ENCODE measurements at regions not wholly inside any gene's neighbourhood (a gene's known extent, or its start where the extent isn't known, plus 50 kb on each side); places are given as distances from the start of the nearest gene placed in this dataset.
"Not testable (repeated sequence)": the region's sequence is repeated elsewhere in the genome, so short reads cannot be mapped to it uniquely, and the experiment has no call there.

- DNase-seq (ENCODE audit: low read depth, low spot score): no peak
- no peaks in the 10 kb centered on the region for H3K36me3 ChIP-seq (ENCODE audit: insufficient read depth, insufficient read length, low read length)
- H3K9me3 ChIP-seq (ENCODE audit: insufficient read depth, low read length): no peaks in the 10 kb centered on the region
- no peak for TF ChIP-seq SUZ12 (IDR thresholded peaks at IDR 0.05; ENCODE audit: extremely low read depth, insufficient read depth, insufficient read length)
- no peak for TF ChIP-seq ZNF274 (IDR thresholded peaks at IDR 0.05; ENCODE audit: low read depth, low read length)
- no peak for TF ChIP-seq YY1 (IDR thresholded peaks at IDR 0.05; ENCODE audit: insufficient read depth, insufficient read length)
- no peak overlapping the region for H3K9ac ChIP-seq (ENCODE audit: insufficient read length, low read depth)
- no peaks in the 10 kb centered on the region for H3K27me3 ChIP-seq (ENCODE audit: insufficient read depth, insufficient read length)
- peaks cover 5% of the 10 kb centered on the region for H3K4me1 ChIP-seq (ENCODE audit: insufficient read depth, insufficient read length)
- no peak overlapping the region for H3K4me3 ChIP-seq (ENCODE audit: insufficient read length, low read depth)
Measured at GRCh38 chr2:8332646-8333045, 349.2 kb upstream of the ID2 start.

DNA sequence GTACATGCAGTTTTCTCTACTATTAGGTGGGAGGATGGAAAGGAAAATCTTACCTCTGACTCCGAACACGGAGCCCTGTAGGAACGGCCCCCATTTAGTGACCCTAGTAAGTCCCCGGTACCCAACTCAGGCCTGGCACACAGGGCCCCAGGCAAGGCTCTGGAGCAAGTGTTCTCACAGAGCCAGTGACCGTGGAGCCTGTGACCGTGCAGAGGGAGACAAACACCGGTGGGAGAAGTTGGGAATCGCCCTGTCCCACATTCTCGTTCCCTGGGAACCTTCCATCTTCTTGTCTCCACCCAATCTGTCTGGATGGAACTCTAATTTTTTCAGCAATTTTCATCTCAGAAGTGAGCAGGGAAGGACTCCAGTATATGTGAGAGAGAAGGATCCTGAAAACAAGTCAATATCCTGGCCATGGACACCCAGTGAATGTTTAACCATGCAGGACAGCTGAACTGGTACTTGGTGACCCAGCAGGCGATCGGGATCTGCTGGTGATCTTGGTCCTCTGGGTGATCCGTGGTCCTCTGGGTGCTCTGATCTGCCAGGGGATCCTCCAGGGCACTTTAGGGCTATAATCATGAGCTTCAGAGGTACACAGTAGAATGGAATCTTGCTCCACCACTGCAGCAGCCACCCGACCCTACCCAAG lies 348.6 kb upstream of the ID2 start:
- Histone ChIP-seq H3K9me3 (ENCODE audit: insufficient read depth, low read length) (no peaks in the 10 kb centered on the region), H3K4me3 (ENCODE audit: insufficient read length, low read depth) (no peak overlapping the region), H3K9ac (ENCODE audit: insufficient read length, low read depth) (no peak overlapping the region), H3K27me3 (ENCODE audit: insufficient read depth, insufficient read length) (no peaks in the 10 kb centered on the region), H3K36me3 (ENCODE audit: insufficient read depth, insufficient read length, low read length) (no peaks in the 10 kb centered on the region), H3K4me1 (ENCODE audit: insufficient read depth, insufficient read length) (peaks cover 5% of the 10 kb centered on the region)
- DNase-seq (ENCODE audit: low read depth, low spot score): no peak
- TF ChIP-seq SUZ12 (IDR thresholded peaks at IDR 0.05; ENCODE audit: extremely low read depth, insufficient read depth, insufficient read length) (no peak), YY1 (IDR thresholded peaks at IDR 0.05; ENCODE audit: insufficient read depth, insufficient read length) (no peak), ZNF274 (IDR thresholded peaks at IDR 0.05; ENCODE audit: low read depth, low read length) (no peak)

DNA sequence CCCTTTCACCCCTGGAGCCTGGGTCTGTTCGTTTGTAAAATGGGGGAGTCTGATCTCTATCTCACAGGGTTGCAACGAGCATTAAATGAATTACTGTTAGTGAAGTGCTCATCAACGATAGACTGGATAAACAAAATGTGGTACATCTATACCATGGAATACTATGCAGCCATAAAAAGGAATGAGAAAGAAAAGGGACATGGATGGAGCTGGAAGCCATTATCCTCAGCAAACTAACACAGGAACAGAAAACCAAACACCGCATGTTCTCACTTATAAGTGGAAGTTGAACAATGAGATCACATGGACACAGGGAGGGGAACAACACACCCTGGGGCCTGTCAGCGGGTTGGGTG lies 348.0 kb upstream of the ID2 start:
- H3K36me3 ChIP-seq (ENCODE audit: insufficient read depth, insufficient read length, low read length); H3K27me3 ChIP-seq (ENCODE audit: insufficient read depth, insufficient read length); H3K9me3 ChIP-seq (ENCODE audit: insufficient read depth, low read length); H3K9ac ChIP-seq (ENCODE audit: insufficient read length, low read depth); H3K4me1 ChIP-seq (ENCODE audit: insufficient read depth, insufficient read length); DNase-seq (ENCODE audit: low read depth, low spot score); H3K4me3 ChIP-seq (ENCODE audit: insufficient read length, low read depth): not testable (repeated sequence)

DNA sequence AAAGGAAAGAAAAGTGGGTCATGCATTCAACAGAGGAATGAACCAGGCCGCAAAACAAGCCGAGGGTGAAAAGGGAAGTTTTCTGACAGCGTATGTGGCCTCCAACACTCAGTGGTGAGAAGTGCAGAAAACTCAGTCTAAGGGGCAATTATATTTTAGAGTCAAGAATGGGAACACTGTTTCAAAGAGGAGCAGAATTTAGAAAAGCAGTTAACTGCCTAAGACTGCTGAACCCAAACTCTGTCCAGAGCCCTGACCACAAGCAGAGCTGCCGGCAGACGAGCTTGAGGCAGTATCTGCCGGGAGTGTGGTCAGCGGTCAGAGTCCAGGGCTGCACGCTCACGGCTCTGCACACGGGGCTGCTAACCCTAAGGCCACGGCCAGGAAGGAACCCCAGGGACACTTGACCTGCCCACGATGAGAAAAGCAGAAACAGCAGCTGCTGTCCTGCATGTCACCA lies 347.0 kb upstream of the ID2 start:
- no peak overlapping the region for H3K4me3 ChIP-seq (ENCODE audit: insufficient read length, low read depth)
- H3K9ac ChIP-seq (ENCODE audit: insufficient read length, low read depth): no peak overlapping the region

GRCh38 chr2:8335801-8336200 lies 346.1 kb upstream of the ID2 start:
- Histone ChIP-seq H3K36me3 (ENCODE audit: insufficient read depth, insufficient read length, low read length) (no peaks in the 10 kb centered on the region), H3K4me1 (ENCODE audit: insufficient read depth, insufficient read length) (peaks cover 5% of the 10 kb centered on the region), H3K9ac (ENCODE audit: insufficient read length, low read depth) (no peak overlapping the region), H3K4me3 (ENCODE audit: insufficient read length, low read depth) (no peak overlapping the region), H3K9me3 (ENCODE audit: insufficient read depth, low read length) (no peaks in the 10 kb centered on the region), H3K27me3 (ENCODE audit: insufficient read depth, insufficient read length) (no peaks in the 10 kb centered on the region)
- no peak for DNase-seq (ENCODE audit: low read depth, low spot score)
- TF ChIP-seq YY1 (IDR thresholded peaks at IDR 0.05; ENCODE audit: insufficient read depth, insufficient read length) (no peak), ZNF274 (IDR thresholded peaks at IDR 0.05; ENCODE audit: low read depth, low read length) (no peak), SUZ12 (IDR thresholded peaks at IDR 0.05; ENCODE audit: extremely low read depth, insufficient read depth, insufficient read length) (no peak)

More for the DNA sequence above, 347.0 kb upstream of the ID2 start:
- Histone ChIP-seq H3K9me3 (ENCODE audit: insufficient read depth, low read length) (no peaks in the 10 kb centered on the region), H3K36me3 (ENCODE audit: insufficient read depth, insufficient read length, low read length) (no peaks in the 10 kb centered on the region), H3K4me1 (ENCODE audit: insufficient read depth, insufficient read length) (peaks cover 5% of the 10 kb centered on the region), H3K27me3 (ENCODE audit: insufficient read depth, insufficient read length) (no peaks in the 10 kb centered on the region)
- no peak for DNase-seq (ENCODE audit: low read depth, low spot score)
- TF ChIP-seq SUZ12 (IDR thresholded peaks at IDR 0.05; ENCODE audit: extremely low read depth, insufficient read depth, insufficient read length) (no peak), YY1 (IDR thresholded peaks at IDR 0.05; ENCODE audit: insufficient read depth, insufficient read length) (no peak), ZNF274 (IDR thresholded peaks at IDR 0.05; ENCODE audit: low read depth, low read length) (no peak)

DNA sequence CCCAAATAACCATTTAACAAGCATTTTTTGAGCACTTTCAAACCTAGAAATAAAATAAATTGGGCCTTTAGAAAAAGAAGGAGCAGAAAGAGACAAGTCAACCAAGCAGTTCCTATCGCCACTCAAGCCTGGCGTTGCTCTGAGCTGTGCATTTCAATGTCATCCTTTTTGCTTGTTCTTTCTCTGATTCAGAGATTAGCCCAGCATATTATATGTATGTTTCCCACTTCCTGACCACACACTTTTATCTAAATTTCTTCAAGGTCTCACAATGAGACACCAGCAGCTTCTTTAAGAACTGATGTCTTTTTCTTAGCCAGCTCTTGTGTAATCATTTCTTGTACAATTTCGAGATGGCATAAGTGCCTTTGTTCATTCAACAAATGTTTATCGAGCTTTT lies 344.5 kb upstream of the ID2 start:
- no peak overlapping the region for H3K4me3 ChIP-seq (ENCODE audit: insufficient read length, low read depth)
- DNase-seq (ENCODE audit: low read depth, low spot score): no peak
- no peak overlapping the region for H3K9ac ChIP-seq (ENCODE audit: insufficient read length, low read depth)

GRCh38 chr2:8342407-8342806 lies 339.4 kb upstream of the ID2 start:
- no peaks in the 10 kb centered on the region for H3K36me3 ChIP-seq (ENCODE audit: insufficient read depth, insufficient read length, low read length)
- no peak overlapping the region for H3K4me3 ChIP-seq (ENCODE audit: insufficient read length, low read depth)
- no peaks in the 10 kb centered on the region for H3K27me3 ChIP-seq (ENCODE audit: insufficient read depth, insufficient read length)
- no peak for DNase-seq (ENCODE audit: low read depth, low spot score)
- TF ChIP-seq ZNF274 (IDR thresholded peaks at IDR 0.05; ENCODE audit: low read depth, low read length) (no peak), SUZ12 (IDR thresholded peaks at IDR 0.05; ENCODE audit: extremely low read depth, insufficient read depth, insufficient read length) (no peak), YY1 (IDR thresholded peaks at IDR 0.05; ENCODE audit: insufficient read depth, insufficient read length) (no peak)
- no peaks in the 10 kb centered on the region for H3K4me1 ChIP-seq (ENCODE audit: insufficient read depth, insufficient read length)
- no peaks in the 10 kb centered on the region for H3K9me3 ChIP-seq (ENCODE audit: insufficient read depth, low read length)
- H3K9ac ChIP-seq (ENCODE audit: insufficient read length, low read depth): no peak overlapping the region

More for the DNA sequence above, 344.5 kb upstream of the ID2 start:
- Histone ChIP-seq H3K36me3 (ENCODE audit: insufficient read depth, insufficient read length, low read length) (no peaks in the 10 kb centered on the region), H3K27me3 (ENCODE audit: insufficient read depth, insufficient read length) (no peaks in the 10 kb centered on the region), H3K9me3 (ENCODE audit: insufficient read depth, low read length) (no peaks in the 10 kb centered on the region), H3K4me1 (ENCODE audit: insufficient read depth, insufficient read length) (no peaks in the 10 kb centered on the region)
- TF ChIP-seq ZNF274 (IDR thresholded peaks at IDR 0.05; ENCODE audit: low read depth, low read length): no peak
- no peak for TF ChIP-seq YY1 (IDR thresholded peaks at IDR 0.05; ENCODE audit: insufficient read depth, insufficient read length)
- no peak for TF ChIP-seq SUZ12 (IDR thresholded peaks at IDR 0.05; ENCODE audit: extremely low read depth, insufficient read depth, insufficient read length)

Measured in NT2/D1 (cell line).